Gastroesophageal sphincter (tissue), 3 donors: ENCODE measurements at regions not wholly inside any gene's neighbourhood (a gene's known extent, or its start where the extent isn't known, plus 50 kb on each side); places are given as distances from the start of the nearest gene placed in this dataset.

ENCODE experiments used
- CTCF ChIP-seq, 4 experiments: fragments of 200-600 bp in 2 of 4; fragments of 450-650 bp in 2 of 4; sonication (generic) in 1 of 4; IDR thresholded peaks; one replicate each; pipeline ENCODE4 v1.5.1; 2017 to 2019; ENCODE audit warnings: antibody characterized with exemption in 4 of 4, mild to moderate bottlenecking in 2 of 4, moderate library complexity in 2 of 4
- POLR2AphosphoS5 ChIP-seq: sonication (generic); formaldehyde crosslinking; IDR thresholded peaks from one replicate; pipeline ENCODE4 v1.6.1; 2017; ENCODE audit warnings: antibody characterized with exemption

- TF ChIP-seq CTCF (IDR thresholded peaks at IDR 0.05) (no peak), POLR2AphosphoS5 (no peak)
Observed at GRCh38 chrX:77060572-77060971, 386.6 kb upstream of the FGF16 start.
